ENCODE measurements at regions not wholly inside any gene's neighbourhood (a gene's known extent, or its start where the extent isn't known, plus 50 kb on each side); places are given as distances from the start of the nearest gene placed in this dataset.

DNA sequence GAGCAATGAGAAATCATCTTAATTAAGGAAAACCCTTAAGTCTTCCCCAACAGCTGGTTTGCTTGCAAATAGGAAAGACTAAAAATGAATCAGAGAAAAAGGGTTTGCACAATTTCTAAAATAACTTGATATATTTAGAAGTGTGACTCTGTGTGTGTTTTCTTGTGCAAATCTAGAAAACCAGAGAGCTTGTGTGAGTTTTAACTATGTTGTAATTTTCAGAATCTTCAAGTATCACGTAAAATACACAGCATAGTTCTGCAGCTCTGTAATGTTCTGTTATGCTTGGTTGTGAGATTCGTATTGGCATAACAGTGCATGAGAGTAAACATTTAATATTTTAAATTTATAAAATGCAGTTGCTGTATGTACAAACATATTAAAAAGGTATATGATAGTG, 74.7 kb upstream of the GAP43 start:
- Histone ChIP-seq H3K27ac (no peak overlapping the region), H3K4me1 (no peaks in the 10 kb centered on the region), H3K9me3 (no peaks in the 10 kb centered on the region), H3K27me3 (no peaks in the 10 kb centered on the region), H3K4me3 (no peak overlapping the region), H3K36me3 (no peaks in the 10 kb centered on the region)
- no peak for TF ChIP-seq EP300 (IDR thresholded peaks at IDR 0.05)
- TF ChIP-seq POLR2AphosphoS5 (IDR thresholded peaks at IDR 0.05) = no peak
- no peak for TF ChIP-seq POLR2A (IDR thresholded peaks at IDR 0.05)
- TF ChIP-seq, protein P1, sequence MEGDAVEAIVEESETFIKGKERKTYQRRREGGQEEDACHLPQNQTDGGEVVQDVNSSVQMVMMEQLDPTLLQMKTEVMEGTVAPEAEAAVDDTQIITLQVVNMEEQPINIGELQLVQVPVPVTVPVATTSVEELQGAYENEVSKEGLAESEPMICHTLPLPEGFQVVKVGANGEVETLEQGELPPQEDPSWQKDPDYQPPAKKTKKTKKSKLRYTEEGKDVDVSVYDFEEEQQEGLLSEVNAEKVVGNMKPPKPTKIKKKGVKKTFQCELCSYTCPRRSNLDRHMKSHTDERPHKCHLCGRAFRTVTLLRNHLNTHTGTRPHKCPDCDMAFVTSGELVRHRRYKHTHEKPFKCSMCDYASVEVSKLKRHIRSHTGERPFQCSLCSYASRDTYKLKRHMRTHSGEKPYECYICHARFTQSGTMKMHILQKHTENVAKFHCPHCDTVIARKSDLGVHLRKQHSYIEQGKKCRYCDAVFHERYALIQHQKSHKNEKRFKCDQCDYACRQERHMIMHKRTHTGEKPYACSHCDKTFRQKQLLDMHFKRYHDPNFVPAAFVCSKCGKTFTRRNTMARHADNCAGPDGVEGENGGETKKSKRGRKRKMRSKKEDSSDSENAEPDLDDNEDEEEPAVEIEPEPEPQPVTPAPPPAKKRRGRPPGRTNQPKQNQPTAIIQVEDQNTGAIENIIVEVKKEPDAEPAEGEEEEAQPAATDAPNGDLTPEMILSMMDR (IDR thresholded peaks at IDR 0.05) = no peak
- WGBS, 5 donors = 67 to 85% (median 80%) methylated on average over 2 of the region's 2 CpGs
- DNase-seq = no peak
- intact Hi-C loops (cut with DNase I; ENCODE audit: low total_unique reads) = no loop called here

DNA sequence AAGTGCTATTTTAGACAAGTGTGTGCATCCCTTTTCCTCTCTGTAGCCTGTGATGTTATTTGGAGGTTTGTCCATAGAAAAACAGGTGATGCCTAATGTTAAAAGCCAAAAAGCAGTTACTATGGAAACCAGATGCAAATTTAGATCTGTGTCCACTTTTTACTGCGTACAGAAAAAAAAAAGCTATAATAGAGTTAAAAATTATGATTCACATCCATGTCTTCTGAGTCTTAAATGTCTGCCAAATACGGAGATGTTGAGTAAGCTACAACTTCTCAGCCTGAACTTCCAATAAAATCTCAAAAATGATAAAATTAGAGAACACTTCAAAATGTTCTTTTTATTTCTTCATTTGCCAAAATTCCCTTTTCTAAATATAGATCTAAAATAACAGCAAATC, 74.2 kb upstream of the GAP43 start:
- 66 to 79% (median 71%) methylated on average over 2 of the region's 2 CpGs for WGBS, 5 donors
- no peaks in the 10 kb centered on the region for H3K9me3 ChIP-seq
- no peaks in the 10 kb centered on the region for H3K4me1 ChIP-seq
- TF ChIP-seq, protein P1 (IDR thresholded peaks at IDR 0.05) = no peak
- no peak for TF ChIP-seq EP300 (IDR thresholded peaks at IDR 0.05)
- TF ChIP-seq POLR2A (IDR thresholded peaks at IDR 0.05) = no peak
- TF ChIP-seq POLR2AphosphoS5 (IDR thresholded peaks at IDR 0.05) = no peak
- intact Hi-C loops (cut with DNase I; ENCODE audit: low total_unique reads) = no loop called here
- no peak overlapping the region for H3K27ac ChIP-seq
- H3K36me3 ChIP-seq = no peaks in the 10 kb centered on the region
- H3K27me3 ChIP-seq = no peaks in the 10 kb centered on the region
- DNase-seq = peak in 1 of 2 donors; percentile 20
- no peak overlapping the region for H3K4me3 ChIP-seq

DNA sequence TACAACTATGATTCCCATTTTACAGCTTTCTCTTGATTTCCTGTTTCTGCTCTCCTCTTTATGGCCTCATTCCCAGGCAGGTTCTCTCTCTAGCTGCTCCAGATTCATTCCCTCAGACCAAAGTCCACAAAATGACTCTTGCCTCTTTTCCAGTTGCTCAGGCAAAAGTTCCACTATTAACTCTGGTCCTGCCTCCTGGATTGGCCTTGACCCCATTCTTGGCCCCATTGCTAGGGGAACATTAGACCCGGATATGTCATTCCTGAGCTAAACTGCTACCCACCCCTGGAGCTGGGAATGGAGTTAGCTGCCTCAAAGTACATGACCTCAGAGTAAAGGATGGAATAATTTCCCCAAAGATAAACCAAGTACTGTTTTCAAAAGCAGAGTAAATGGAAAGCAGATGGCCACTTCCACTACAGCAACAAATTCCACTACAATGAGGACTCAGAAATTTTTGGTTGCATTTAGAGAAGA, 73.0 kb upstream of the GAP43 start:
- Histone ChIP-seq H3K4me1 (no peaks in the 10 kb centered on the region), H3K9me3 (no peaks in the 10 kb centered on the region), H3K27me3 (no peaks in the 10 kb centered on the region), H3K27ac (peak overlapping the region in 1 of 5 donors; percentile 20), H3K4me3 (no peak overlapping the region), H3K36me3 (no peaks in the 10 kb centered on the region)
- intact Hi-C loops (cut with DNase I; ENCODE audit: low total_unique reads) = no loop called here
- DNase-seq = peak in 1 of 2 donors; percentile 72
- WGBS, 5 donors = 53 to 68% (median 64%) methylated on average over 1 of the region's 1 CpG
- no peak for TF ChIP-seq POLR2AphosphoS5 (IDR thresholded peaks at IDR 0.05)
- TF ChIP-seq, protein P1 (IDR thresholded peaks at IDR 0.05) = no peak
- TF ChIP-seq EP300 (IDR thresholded peaks at IDR 0.05) = no peak
- no peak for TF ChIP-seq POLR2A (IDR thresholded peaks at IDR 0.05)

DNA sequence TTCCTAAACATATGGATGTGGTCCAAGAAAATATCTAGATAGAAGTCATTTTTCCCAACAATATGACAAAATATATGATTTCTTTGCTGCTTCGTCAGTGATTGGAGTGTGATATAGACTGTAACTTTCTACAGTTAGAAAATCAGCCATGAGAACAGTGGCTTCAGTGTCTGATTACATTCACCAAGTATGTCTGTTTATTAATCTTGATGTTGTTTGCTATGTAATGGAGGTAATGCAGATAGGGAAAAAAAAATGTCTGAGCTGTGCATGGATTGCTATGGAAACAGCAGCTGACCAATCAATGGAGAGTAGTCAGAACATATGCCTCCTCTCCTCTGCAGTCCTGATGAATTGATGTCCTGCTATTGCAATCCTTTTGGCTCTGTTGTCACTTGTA, 72.3 kb upstream of the GAP43 start:
- peak in 1 of 2 donors; percentile 47 for DNase-seq

More for the DNA sequence above, 72.3 kb upstream of the GAP43 start:
- Histone ChIP-seq H3K36me3 (no peaks in the 10 kb centered on the region), H3K27ac (no peak overlapping the region), H3K4me3 (no peak overlapping the region), H3K9me3 (no peaks in the 10 kb centered on the region), H3K4me1 (no peaks in the 10 kb centered on the region), H3K27me3 (no peaks in the 10 kb centered on the region)
- 79 to 86% (median 82%) methylated on average over 1 of the region's 1 CpG for WGBS, 5 donors
- intact Hi-C loops (cut with DNase I; ENCODE audit: low total_unique reads) = no loop called here
- TF ChIP-seq POLR2A (IDR thresholded peaks at IDR 0.05) (no peak), EP300 (IDR thresholded peaks at IDR 0.05) (no peak), POLR2AphosphoS5 (IDR thresholded peaks at IDR 0.05) (no peak)
- TF ChIP-seq, protein P1 (IDR thresholded peaks at IDR 0.05) = no peak

Data from stomach (tissue), 8 donors.